GM21576 (cell line): ENCODE measurements at regions not wholly inside any gene's neighbourhood (a gene's known extent, or its start where the extent isn't known, plus 50 kb on each side); places are given as distances from the start of the nearest gene placed in this dataset.

ENCODE experiments used
- ATAC-seq: cut with Tn5 transposase; IDR thresholded peaks from one replicate; pipeline ENCODE4 v1.9.1; 2021; ENCODE audit warnings: mild to moderate bottlenecking, moderate library complexity; ENCODE audit not compliant: unreplicated experiment

DNA sequence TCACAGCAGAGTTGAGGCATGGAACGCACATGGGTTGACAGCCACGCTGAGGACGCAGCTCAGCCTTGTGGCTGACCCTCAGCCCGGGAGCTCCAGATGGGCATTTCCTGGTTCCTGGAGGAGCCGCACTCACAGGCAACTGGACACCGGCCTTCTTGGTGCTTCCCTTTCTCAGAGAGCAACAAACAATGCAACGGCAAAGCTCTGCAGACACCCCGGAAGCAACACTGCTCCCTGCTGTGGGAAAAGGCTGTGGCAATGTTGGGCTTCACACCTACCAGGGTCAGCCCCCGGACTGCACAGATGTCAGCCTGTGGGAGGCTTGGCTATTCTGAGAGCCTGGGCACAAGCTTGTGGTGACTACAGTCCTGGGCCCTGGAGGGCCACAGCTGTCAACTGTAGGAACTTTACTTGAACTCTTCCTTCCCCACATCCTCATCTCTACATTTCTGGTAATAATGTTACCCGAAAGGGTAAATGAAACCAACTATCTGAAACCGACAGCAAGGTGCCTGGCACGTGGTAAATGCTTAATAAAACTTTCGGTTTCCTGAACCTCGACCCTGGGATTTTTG lies 597.5 kb upstream of the MKI67 start:
- ATAC-seq: no peak

DNA sequence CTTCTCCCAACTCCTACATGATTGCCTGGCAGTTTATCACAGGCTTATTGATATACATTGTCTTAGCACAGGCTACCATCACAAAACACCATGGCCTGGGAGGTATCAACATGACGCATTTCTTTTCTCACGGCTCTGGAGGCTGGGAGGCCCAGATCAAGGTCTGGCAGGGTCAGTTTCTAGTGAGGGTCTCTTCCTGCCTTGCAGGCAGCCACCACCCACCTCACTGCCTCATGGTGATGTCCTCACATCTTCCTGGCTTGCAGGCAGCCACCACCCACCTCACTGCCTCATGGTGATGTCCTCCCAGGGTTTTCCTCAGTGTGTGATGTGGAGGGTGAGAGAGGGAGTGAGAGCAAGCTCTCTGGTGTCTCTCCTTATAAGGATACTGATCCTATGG lies 599.3 kb upstream of the MKI67 start:
- no peak for ATAC-seq

DNA sequence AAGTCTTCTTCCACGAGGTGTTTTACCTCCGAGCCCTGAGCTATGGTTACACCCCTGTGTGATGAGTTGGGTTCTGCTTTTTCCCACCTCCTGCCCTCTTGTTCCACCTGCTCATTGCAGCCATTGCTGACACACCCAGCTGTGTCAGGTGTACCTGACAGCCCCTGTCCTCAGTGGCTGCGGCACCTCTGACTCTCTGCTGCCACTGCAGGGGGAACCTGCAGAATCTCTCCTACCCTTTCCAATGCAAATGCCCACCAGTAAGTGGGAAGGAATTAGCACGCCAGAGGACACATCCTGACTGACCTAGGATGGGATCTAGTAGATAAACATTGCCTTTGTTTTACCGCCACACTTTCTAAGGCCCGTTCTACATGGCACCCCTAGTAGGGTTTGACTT lies 600.9 kb upstream of the MKI67 start:
- no peak for ATAC-seq

DNA sequence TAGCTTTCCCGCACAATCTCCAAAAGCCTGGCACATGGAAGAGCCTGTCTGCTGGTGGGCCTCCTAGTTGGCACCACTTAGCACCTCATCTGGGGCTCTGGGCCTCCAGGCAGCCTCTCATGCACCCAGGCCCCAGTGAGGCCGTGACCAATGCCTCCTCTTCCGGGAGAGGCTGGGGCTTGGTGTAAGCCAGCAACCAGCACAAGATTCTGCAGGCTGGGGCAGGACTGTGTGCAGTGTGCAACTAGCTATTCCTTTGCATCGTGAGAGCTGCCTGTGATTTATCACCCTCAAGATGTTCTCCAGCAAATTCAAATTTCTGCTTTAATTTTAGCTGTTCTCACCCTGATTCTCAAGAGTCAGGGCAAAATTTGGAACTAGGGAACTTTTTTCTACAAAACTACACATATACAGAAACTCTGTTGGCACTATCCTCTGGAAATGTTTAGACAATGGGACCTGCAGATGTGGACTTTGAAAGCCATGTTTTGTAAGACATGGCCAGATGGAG lies 603.7 kb upstream of the MKI67 start:
- ATAC-seq: no peak

DNA sequence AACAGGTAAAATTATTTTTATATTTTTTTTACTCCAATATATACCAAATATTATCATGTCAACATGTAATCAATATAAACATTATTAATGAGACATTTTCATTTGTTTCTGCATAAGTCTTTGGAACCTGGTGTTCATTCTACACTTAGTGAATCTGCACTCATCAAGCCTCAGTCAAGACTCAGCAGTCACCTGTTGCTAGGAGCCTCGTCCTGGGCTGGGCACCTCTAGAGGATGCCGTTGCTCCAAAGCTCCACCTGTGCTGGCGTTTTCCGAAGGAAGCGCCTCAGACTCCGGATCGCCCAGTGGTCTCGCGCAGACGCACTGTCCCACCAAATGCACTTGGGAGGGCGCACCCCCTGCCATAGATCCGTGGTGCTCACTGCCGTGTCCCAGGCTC lies 604.7 kb upstream of the MKI67 start:
- no peak for ATAC-seq

DNA sequence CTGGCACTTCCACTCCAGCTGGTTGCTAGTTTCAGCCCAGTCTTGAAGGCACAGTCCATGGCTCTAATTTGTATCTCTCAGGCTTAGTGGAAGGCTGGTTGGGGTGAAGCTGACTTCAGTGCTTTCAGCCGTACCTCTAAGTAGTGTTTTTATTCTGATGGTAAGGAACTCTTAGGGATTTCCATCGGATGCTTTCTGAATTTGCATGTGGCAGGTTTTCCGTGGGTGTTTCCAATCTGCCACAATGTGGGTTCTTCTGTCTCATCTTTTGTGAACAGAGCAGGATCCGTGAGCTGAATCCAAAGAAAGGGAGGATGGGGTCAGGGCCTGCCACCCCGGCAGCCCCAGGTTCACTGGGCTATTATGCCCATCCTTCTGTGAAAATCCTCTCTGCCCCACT lies 607.9 kb upstream of the MKI67 start:
- ATAC-seq: no peak

DNA sequence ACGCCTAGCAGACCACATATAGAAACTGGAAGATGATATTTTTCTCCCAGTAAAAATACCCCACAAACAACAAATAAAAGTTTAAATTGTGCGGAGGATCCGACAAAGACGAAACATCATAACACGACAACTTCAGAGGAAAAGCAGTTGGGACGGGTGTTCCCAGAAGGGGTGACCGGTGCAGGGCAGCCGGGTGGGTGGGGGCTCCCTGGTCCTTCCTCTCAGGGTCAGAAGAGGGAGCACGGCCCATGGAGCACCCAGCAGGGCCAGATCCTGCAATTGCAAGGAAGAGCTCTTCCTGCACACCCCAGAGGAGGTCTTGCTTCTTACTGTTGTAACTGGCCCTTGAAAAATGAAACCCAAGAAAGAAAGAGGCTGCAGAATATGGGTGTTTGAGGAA lies 608.5 kb upstream of the MKI67 start:
- no peak for ATAC-seq

DNA sequence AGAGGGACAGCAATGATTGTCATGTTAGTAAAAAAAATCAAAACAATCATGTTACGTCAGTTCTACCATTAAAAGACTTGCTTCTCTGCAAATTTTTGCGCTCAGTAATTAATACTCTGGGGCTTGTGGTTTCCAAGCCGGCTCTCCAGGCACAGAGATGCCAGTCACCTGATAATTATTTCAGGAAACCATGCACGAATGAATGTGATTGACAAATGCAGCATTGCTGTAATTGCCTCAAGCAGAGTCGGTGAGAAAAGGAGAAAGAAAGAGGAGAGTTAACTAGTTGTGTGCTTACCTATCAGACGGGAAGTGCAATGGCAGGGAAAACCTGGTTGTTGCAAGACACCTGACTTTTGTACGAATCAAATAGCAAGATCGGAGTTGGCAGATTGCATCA lies 609.8 kb upstream of the MKI67 start:
- no peak for ATAC-seq

DNA sequence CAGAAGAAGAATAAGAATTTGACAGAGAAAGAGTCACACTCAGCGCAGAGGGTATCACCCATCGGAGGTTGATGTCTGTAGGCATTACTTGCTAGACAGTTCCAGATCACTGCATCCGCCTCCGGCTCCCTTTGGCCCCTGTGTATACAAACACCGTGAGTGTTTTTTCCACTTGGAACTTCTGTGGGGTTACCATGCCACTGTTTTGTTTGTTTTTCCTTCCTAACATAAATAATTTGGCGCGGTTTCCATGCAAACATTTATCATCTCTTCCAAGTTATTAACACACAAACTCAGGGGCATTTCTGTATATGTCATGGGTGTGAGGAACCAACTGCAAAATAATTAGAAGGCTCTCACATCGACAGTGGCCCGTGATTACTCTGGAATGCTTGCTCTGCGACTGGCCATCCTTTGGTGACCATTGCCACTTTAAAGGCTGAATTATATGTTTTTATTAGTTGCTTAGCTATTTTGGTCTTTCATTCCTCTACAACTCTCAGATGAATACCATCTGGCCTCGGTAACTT lies 612.2 kb upstream of the MKI67 start:
- ATAC-seq: no peak

DNA sequence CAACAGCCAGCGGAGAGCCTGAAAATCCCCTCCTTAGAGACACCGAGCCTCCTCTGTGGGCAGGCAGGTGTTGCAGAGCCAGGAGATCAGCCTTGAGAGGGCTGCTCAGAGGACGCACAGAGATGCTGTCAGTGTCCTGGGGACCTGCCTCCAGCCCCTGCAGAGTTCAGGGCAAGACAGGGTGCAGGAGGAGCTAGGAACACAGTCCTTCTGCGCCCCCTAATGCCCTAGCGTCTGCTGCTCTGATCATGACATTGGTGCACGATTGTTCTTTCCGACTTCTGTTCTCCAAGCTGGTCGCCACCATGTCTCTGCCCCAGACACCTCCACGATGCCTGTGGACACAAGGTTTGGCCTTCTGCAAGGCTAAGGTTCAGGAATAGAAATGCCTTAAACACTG lies 613.7 kb upstream of the MKI67 start:
- ATAC-seq: no peak

DNA sequence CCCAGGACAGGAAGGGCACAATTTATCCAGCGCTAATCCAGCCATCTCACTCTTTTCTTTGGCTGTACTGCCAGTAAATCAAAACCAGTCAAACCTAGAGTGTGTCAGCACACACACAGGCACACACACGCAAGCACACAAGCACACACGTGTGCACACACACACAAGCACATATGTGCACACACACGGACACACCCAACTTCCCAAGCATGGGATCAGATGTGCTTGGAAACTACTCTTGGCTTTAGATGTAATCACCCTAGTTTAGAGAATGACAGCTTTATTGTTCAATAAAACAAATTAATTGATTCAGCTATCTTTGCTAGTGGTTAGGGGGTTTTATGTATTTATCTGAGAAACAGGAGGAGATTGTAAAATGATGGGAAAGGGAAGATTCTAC lies 615.0 kb upstream of the MKI67 start:
- no peak for ATAC-seq

DNA sequence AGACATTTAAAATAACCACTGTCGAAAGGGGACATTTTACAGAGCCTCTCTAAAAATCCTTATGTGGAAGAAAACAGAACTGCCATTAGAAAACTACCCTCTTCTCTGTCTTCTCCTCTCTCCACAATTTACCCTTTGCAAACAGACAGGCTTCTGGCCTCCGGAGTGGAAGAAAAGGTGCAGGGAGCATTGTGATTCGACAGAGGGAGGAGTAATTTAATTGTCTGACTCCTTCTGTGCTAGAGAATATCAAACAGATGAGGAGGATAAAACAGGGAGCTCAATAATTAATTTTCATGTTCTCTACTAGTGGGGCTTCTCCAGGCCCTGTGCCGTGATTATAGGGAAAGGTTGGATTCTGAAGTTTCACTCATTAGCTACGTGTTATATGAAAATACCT lies 615.5 kb upstream of the MKI67 start:
- ATAC-seq: no peak

DNA sequence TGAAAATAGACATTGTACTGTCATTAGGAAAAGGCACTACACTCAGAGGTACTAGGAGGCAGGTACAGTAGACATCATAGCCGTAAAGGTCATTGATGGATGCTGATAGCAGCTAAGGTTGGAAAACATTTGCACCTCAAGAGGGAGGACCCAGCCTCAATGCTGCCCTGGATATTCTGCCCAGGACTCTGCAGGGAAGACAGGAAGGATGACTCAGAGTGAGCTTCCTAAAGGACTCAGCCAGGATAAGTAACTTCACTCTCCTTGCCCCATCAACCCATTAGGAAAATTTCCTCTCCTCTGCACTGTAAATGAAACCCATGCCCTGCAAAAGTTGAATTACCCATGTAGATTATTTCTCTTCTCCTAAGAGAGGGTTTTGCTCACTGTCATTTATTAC lies 617.9 kb upstream of the MKI67 start:
- no peak for ATAC-seq

DNA sequence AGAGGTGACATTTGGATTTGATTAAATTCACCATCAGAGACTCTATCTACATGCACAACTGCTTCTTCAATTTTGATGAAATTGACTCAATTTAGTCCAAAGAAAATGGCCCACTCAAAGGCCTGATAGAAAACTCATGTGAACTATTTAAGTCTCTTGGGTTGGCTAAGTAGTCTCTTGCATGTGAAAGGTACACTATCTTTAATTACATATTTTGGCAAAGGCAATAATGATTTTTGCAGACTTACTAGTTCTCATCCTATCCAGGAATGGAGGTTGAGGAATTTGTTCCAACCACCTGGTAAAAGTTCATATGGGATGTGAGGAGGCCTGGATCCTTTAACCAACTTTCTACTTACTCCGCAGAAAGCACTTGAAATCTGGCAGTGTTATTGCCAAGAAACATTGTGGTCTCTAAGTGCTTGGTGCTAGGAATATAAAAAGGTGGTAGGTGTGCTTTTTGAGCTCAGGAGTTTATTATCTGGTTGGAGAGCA lies 618.6 kb upstream of the MKI67 start:
- ATAC-seq: no peak

DNA sequence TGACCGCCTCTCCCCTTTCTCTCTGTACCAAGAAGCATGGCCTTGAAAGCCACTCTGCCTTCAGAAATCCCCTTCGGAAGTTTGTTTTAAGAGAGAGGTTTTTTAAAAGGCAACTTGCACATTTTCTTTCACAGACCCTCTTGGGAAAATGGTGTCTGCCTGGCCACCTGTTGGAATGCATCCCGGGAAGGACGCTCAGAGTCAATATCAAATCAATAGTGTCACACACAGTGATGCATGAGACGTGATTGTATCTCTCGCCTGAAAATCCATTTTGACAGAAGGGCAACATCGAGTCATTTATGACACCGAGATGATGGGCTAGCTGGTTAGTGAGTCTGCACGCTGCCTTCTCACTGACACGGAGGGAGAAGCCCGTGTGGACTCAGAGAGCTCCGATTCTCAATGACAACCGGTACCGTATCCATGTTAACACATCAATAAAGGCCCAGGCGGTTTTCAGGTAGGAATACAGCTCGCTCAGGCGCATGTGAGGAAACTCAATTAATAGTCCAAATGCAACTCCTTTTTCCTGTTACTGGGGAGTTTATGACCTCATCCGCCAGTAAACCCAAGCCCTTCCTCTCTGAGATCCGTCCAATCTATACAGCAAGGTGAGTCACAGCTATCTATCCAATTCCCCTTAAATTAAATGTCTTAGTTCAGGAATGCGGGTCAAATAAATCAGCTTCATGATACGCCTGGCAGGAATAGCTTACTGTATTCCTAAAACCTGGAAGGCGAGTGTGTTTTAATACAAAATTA lies 621.5 kb upstream of the MKI67 start:
- no peak for ATAC-seq

DNA sequence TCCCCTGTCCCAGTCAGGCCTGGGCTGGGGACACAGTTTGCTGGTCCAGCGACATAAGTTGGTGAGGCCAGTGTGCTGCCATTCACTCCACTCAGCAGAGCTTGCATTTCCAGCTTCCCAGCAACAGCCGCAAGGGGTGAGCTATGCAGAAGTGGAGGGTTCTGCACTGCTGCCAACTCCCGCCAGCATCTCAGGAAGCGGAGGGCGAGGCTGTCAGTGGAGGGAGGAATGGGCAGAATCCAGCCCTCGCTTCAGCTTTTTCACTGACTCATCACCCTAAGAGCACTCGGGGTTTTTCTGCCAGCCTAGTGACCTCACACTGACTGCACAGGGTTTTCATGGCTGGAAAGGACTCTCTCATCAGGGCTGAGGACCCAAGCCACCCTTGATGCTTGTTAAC lies 625.1 kb upstream of the MKI67 start:
- no peak for ATAC-seq

DNA sequence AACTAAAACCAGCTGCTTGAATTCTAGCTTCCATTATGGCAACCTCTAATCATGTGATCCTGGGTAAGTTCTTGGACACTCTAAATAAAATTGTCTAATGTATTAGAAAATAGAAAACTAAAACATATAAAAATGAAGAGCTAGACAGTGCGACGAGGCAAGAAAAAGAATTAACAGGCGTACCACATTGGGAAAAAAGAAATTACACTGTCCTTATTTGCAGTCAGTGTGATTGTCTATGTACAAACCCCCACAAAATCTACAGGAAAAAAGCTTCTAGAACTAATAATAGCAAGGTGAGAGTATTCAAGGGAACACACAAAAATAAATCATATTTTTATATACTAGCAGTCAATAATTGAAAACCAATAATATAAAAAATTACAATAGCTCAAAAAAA lies 625.6 kb upstream of the MKI67 start:
- ATAC-seq: no peak

DNA sequence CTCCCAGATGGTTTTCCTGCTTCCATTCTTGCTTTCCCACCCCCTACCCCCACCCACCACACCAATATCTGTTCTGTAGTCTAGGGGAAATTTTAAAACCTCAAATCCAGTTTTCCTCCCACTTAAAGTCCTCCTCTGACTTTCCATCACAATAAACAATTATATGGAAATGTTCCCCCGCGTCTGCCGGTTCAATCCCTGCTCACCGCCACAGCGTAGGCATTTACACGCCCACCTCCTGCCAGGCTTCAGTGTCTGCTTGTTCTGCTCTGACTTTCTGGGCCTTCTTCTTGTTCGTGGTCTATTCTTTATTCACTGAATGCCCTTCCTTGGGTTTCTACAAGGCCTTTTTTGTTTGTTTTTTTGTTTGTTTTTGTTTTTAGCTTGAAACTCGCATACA lies 633.0 kb upstream of the MKI67 start:
- no peak for ATAC-seq

DNA sequence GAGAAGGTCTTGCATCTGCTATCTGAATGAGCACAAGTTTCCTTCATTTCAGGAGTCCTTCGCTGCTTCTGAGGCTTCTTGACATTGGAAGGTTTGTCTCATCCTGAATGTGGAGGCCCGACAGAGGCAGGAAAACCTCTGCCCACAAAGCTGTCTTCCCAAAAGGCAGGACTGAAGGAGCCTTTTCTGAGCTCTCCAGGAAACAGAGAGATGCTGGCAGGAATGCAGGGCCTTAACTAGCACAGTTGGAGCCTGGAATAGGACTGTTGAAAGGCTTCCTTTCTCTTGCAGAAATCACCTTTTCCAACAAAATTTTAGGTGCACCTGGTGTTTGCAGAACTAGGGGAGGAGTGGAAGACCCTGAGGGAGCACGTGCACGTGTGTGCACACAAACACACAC lies 637.4 kb upstream of the MKI67 start:
- ATAC-seq: no peak

DNA sequence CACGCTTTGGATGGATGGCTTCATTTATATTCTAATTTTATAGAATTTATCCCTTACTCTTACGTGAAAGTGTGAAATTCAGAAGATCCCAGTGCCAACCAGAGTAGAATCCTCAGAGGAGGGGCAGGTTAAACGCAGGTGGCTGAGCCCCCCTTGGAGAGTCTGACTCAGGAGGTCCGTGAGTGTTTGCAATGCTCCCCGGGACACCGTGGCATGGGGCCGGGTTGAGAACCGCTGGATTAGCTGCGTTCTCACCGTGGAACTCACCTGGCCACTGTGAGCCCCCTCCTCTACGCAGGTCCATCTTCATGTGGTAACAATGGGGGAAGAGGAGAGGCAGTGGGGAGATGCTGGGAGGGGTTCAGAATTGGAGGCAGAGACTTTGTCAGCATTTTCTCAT lies 638.0 kb upstream of the MKI67 start:
- ATAC-seq: no peak

DNA sequence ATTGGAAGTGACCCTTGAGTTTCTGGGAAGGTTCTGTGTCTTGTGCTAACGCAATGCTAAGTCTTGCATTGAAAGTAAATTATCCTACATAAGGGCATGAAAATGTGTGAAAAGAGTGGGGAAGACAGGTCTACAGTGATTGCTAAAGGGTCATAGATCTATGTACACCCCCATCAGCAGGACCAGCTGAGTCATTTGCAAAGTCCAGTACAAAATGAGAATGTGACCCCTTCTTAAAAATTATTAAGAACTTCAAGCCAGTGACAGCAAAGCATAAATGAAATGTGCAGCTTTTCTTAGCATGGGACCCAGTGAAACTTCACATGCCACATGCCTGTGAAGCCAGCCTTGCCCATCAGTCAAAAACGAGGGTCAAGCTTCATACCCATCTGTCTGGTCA lies 640.7 kb upstream of the MKI67 start:
- ATAC-seq: no peak

DNA sequence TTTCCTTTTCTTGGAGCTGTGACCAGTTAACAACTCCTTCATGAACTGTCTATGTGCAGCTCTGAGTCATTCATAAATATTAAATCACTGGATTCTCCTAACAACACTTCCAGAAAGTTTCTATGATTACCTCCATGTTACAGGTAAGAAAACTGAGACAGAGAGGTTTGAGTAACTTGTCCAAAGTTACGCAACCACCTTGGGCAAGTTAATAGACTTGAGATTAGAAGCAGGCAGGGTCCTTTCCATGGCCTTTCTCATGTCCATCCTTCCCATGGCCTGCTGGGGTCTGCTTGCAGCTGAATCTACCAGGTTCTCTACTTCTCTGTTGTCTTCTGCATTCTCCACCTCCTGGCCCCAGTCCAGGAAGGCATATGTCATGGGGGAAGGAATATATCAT lies 648.8 kb upstream of the MKI67 start:
- ATAC-seq: no peak
